HG03064 (cell line): ENCODE measurements at regions not wholly inside any gene's neighbourhood (a gene's known extent, or its start where the extent isn't known, plus 50 kb on each side); places are given as distances from the start of the nearest gene placed in this dataset.

ENCODE experiments used
- ATAC-seq: cut with Tn5 transposase; IDR thresholded peaks from one replicate; pipeline ENCODE4 v1.9.1; 2021; ENCODE audit warnings: low read depth; ENCODE audit not compliant: unreplicated experiment

DNA sequence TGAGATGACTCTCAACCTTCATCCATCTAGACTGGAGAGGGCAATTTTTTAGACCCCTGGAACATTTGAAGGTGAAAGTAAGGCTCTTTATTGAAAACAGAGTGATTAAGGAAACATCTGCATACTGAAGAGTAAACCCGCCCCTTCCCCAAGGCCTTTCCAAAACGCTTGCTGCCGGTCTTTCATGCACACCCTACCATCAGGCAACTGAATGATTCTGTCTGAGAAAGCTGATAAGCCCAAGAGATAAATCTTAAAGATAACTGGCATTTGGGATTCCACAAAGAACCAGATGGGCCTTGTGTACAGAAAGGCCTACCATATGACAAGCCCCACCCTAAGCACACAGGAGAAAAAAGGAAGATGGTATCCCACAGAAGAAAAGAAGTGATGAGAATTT is 54.4 kb upstream of the PIK3R1 start:
- no peak for ATAC-seq

DNA sequence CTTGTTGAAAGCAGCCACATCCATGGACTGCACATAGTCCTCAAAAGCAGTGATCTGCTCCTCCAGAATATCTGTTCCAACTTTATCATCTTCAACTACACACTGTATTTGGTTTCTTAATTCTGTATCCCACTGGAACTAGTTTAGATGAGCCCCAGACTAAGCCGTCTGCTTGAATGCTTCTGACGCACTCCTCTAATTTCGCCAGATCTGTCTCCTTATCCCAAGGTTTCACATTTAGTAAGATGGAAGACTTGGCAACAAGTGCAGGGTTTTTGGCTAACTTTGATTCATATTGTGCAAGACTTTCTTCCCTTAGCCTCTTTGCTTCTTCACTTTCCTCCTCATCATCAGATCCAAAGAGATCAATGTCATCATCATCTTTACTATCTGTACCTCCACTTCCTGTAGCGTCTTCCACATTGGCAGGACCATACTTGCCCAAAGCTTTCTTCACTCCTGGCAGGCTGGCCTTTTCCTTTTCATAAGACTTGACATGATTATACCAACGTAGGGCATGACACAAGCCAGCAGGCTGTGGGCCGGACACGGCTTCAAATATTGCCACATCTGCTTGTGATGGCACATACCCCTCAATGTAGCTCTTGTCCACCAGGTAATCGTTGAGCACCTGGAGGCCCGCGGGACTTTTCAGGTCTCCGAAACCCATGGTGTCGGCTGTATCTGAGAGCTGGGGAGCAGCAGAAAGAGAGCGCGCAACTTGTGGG is 56.2 kb upstream of the PIK3R1 start:
- ATAC-seq: no peak

DNA sequence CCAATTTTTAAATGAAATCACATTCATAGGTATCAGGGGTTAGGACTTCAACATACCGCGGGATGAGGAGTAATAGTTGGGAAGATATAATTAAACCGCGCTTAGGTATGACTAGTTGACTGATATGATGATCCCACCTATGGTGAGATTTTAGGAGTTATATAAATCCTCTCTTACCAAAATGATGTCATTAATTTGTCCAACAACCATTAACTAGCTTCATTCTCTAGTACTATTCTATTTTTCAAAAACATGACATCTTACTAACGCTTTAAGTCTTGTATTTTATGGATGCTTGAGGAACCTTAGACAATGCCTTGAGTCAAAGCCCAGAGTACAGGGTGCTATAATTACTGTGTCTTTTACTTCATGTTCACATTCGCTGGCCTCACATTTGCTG is 59.6 kb upstream of the PIK3R1 start:
- ATAC-seq: no peak

DNA sequence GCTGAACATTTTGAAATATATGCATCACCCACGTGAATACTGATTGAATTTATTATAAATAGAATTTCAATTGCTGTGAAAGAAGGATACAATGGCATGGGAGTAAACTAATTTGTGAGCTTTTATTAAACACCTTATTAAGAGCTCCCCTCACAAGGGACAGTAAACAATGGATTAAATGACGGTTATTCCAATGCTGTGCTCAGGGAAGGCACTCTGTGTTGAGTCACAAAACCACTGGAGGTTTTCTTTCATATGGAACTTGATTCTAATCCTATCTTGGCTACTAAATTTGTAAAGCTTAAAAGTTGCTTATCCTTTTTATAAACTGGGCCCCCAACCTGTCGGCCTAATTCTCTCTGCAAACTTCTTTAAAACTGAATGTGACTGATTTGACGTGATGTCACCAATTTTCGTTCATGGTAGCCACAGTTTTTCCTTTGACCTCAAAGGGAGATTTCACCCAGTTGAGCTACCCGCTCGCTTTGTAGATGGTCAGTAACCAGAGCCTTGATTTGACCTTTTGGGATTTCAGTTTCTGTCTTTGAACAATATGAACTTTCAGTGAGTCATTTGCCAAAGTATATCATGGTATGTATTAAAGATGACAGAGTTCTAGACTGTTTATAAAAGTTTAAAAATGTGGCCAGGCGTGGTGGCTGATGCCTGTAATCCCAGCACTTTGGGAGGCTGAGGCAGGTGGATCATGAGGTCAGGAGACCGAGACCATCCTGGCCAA is 61.3 kb upstream of the PIK3R1 start:
- ATAC-seq: no peak

DNA sequence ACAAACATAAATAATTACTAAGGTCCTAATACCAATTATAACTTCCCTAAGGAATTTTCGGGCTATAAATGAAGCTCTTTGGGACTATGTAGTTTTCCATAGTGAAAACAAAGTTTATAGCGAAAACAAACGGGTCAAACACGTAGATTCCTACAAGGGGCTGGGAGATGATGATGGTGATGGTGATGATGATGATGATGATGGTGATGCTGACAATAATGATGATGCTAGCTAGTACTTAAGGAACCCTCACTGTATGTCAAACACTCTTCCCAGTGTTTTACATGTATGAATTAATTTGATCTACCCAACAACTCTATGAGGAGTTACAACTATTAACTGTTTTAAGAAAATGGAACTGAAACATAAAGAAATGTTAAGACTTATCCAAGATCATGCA is 63.7 kb upstream of the PIK3R1 start:
- no peak for ATAC-seq

DNA sequence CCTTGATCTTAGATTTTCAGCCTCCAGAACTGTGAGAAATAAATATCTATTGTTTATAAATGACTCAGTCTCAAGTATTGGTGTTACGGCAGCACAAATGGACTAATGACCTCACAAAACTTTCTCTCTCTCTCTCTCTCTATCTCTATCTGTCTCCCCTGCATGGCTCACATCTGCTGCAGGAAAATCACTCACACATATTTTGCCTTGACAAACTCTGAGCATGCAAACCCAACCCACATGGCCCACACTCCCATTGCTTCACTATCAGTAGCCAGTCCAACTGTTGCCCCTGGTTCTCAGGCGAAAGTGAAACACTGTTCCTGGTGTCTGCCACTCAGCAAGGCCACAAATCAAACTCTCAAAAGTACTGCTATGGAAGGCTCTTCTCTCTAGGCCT is 66.4 kb upstream of the PIK3R1 start:
- ATAC-seq: peak; percentile 40

DNA sequence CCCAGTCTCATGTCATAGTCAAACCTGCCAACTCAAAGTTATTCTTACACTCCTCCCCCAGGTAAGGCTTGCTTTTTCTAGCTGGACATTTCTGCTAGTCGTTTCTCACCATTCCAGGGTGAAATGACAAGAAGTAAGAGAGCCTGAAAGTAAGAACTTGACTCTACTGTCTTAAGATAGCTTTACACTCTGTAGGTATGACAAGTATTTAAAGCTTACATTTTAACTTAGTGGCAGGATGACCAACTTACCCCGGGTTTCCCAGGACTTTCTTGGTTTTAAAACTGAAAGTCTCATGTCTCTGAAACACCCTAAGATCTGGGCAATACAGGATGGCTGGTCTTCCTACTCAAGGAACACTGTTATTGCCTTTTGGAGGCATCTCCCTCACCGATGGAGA is 67.5 kb upstream of the PIK3R1 start:
- ATAC-seq: peak; percentile 48

DNA sequence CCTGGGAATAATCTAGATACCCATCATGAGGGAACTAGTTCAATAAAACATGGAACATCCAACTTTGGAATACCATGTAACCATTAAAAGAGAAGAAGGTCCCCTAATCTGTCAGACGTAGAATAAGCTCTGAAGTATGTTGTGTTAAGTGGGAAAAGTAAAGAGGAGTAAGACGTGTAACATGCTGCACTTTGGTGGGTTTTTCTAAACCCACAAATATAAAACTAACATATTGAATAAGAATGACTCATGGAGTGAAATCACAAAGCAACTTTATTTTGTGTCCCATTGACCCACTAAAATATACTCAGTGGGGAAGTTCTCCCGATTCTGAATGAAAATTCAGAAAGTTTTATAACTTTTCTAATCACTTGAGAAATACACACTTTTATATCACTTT is 67.9 kb upstream of the PIK3R1 start:
- ATAC-seq: peak; percentile 2

DNA sequence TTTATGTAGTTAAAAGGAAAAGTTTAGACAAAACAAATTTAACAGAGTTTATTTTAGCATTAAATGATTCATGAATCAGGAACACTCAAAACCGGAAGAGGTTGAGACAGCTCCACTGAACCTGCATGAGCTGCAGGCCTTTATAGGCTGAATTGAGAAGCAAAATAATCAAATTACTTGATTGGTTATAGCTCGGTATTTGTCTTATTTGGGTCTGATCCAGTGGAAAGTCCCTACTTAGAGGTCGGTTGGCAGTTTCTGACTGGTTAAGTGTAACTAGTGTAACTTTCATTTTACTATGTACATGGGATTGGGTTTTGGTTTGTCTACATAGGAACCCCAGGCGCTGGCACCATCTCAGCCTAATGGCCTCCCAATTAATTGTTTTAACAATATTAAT is 74.1 kb upstream of the PIK3R1 start:
- ATAC-seq: peak; percentile 52

DNA sequence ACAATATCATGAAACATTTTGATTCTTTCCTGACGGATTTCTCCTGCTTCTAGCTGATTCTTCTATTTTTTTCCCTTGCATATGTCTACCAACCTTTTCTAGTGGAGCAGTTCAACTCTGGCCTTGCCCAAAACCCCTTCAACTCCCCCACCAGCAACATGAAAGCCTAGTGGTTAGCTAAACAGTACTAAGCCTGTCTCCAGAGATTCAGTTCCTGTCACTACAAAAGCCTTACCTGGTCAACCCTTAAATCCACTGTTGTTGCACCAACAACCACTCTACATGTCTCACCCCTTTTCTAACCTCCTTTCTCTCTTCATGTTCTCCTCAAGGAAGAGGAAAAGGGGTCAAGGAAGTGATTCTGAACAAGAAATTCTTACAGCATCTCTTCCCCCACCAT is 74.8 kb upstream of the PIK3R1 start:
- ATAC-seq: peak; percentile 50

DNA sequence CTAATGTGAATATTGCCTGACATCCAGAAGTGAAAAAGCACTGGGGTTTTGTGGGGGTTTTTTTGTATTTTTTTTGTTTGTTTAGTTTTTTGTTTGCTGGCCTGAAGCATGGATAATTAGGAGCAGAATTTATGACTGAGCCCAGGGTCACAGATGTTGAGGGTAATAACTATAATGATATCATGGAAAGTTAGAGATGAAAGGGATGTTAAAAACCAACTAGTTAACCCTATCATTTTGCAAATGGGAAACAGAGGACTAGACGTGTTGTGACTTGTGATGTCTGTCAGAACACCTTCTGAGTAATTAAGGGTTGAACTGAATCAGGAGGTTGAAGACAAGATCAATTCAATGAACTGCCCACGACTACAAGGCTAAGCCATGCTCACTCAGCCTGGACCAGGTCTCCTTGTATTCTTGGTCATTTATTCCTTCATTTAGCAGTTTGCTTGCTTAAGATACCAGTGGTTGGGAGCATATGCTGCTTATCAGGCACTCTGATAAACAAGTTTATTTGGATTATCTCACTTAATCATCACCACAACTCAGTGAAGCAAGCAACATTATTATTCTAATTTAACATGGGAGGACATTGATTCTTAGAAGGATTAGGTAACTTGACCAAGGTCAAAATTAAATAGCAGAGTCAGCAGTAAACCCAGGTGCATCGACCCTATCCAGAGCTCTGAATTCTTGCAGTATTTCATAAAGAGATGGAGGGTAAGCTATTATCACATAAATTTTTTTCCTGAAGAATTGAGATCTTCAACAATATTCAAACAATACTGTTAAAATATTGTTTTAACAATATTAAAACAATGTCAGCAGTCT is 75.7 kb upstream of the PIK3R1 start:
- no peak for ATAC-seq

DNA sequence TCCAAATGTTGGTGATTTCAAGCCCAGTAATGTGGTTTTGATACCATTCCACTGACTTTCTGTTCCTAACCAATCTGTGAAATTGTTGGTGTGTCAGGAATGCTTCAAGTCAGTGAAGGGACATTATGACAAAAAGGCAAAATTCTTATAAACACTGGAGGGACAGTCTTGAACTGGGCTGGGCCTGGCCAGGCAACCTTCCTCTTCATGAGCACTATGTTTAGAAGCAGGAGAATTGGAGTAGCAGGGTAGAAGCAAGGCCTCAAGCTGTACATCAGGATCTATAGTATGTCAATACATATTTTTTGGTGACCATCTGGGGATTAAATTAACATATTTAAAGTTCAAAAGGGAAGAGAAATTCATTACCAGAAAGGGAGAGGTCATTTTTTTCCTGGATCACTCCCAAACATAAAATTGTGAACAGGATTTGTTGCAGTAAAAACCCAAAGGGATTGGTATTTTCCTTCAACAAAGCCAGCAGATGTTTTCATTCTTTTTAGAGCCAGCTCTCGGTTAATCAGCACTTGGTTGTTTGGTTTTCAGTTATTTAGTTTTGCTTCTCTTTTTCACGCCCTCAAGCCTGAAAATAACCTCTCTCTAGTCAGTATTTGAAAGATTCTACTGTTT is 77.9 kb upstream of the PIK3R1 start:
- ATAC-seq: no peak

DNA sequence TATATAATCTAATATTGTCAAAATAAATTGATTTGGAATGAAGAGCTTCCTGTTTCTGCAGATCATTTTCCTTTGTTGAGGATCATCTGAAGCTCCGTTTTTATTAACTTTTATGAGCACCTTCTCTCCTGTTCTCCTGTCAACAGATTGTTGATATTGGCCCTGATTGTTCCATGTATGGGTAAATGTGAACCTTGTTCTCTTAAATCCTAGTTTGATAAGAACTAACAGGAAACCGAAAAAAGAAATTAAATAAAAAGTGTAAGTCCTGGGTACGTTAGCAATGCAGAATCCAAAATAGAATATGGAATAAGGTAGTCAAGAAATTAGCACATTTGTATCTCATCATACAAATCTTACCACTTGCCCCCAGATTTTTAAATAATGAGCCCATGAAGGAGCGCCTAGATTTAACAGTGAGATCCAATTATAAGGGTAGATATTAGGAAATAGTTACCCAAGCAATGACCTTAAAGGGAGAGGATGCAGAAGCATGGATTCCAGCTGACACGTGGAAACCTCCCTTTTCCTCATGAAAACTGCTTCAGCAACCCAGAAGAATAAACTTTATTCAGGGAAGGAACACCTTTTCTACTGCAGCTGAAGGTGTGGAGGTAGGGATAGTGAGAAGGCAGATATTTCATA is 80.8 kb upstream of the PIK3R1 start:
- no peak for ATAC-seq

DNA sequence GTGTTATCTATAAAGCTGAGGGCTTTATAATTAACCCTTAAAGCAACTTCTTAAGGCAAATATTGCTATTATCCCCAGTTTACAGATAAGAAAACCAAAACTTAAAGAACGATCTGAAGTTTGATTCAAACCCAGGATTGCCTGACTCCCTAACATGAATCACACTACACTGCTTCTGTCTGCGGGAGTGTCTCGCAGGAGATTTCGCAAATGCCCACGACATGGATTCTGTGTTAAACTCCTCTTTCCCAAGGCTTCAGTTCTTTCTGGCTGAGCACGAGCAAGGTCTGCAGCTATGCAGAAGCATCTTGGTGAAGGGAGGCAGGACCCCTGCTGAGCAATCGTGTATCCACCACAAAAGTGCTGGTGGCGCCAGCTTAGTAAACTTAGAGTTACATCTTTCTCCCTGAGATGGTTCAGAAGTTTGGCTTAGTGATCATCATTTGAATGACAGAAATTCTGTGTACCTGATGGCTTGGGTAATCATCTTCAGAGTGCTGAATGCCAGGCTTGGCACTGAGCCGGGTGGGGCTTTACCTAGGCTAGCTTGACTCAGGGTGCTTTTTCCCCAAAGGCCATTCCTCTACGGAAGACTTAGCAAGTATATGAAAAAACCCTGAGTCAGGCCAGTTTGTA is 81.4 kb upstream of the PIK3R1 start:
- ATAC-seq: no peak

DNA sequence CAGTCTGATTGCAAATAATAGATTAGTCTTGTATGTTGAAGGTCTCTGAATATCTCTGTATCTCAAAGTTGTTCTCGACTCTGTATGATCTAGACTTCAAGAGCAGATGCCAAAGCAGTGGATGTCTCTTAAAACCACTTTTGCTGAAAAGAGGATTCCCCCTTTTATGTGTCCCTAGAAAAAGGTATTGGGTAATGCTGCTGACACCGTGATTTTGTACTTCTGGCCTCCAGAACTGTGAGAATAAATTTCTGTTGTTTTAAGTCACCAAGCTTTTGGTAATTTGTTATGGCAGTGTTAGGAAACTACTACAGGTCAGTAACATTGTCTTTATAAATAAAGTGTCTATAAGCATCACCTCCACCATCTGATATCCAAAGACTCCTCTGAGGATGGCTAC is 85.3 kb upstream of the PIK3R1 start:
- ATAC-seq: no peak

DNA sequence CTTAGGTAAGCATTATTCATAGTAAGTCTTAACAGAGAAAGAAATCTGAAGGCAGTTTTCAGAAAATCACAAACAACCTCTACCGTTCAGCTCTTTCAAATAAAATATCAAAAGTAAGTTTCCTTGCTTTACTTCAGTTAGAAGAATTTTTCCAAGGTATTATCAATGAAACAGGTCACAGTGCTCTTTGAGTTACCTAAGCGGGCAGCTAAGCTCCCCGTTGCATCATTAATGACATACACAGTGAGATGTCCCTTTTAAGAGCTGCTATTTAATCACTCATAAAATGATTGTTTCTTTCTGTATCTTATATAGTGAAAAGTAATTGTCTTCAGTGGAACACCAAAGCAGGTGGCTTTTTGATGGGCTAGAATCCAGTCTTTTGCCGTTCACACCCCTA is 86.2 kb upstream of the PIK3R1 start:
- ATAC-seq: no peak

DNA sequence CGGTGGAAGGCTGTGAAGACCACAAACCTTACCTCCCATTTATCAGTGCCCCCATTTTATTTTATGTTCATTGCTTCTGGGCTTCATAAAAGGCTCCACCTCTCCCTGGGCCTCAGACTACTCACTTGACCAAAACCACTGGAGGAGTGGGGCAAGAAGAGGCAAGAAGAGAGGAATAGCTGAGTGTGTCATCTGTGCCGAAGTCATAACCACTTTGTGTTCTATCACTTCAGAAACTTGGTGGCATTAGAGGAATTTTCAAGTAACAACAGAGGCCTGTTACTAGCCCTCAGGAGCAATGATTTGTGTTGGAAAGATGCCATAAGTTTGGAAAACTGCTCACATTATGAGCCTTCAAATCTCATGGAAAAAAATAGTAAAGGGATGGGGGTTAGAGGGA is 88.7 kb upstream of the PIK3R1 start:
- no peak for ATAC-seq

DNA sequence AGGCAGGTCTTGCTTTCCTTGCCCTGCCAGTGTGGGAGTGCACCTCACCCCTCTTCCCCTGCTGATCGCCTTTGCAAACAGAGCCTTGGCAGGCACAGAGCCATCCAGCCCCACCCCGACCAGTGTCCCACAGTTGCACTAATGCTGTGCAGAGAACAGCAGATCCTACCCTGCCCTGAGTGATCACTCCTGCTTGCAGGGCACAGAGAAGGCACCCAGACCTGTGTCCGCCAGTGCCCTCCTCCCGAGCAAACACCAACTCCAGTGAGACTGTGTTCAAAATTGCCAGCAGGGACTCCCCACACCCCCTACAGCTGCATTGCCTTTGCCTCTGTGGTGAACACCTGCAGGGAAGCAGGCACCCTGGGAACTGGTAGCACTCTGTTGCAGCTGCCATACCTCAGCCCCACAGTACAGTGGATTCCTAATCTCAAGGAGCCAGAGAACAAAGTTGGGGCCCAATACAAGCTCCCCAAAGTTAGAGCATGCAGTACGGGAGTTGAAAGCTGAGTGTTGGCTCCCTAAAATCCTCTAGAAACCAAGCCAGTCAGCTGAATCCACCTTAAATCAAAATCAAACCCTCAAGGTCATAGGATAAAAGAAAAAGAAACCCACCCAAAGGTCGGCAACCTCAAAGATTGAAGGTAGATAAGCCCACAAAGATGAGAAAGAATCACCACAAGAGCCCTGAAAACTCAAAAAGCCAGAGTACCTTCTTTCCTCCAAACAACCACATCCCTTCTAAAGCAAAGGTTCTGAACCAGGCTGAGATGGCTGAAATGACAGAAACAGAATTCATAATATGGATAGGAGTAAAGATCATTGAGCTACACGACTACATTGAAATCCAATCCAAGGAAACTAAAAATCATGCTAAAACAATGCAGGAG is 92.9 kb upstream of the PIK3R1 start:
- no peak for ATAC-seq

DNA sequence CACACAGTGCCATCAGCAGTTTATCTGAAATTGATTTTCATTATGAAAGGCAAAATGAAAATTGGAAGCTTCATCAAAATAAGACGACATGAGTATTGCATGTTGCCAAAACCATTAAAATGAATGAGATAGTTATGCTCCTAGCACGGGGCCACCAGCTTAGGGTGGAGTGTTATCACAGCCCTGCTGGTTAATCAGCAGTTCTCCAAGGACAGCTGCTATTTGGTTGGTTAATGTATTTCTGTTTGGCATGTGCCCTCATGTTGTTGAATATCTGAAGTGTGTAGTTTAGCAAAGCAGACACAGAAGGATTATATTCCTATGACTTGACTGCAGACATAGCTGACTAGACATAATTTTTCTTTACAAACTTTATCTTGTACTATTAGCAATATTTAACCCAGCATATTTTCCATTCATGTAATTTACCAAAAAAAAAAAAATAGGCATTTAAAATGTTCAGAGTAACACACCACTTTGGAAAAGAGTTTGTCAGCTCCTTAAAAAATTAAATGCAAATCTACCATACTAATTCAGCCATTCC is 98.6 kb upstream of the PIK3R1 start:
- ATAC-seq: no peak
